ENCODE measurements at regions not wholly inside any gene's neighbourhood (a gene's known extent, or its start where the extent isn't known, plus 50 kb on each side); places are given as distances from the start of the nearest gene placed in this dataset.
"Not testable (repeated sequence)": the region's sequence is repeated elsewhere in the genome, so short reads cannot be mapped to it uniquely, and the experiment has no call there.

- FAIRE-seq; DNase-seq (ENCODE audit: insufficient read length, low spot score): not testable (repeated sequence)
Observed at GRCh38 chr4:30124621-30125020, 595.5 kb upstream of the PCDH7 start.

DNA sequence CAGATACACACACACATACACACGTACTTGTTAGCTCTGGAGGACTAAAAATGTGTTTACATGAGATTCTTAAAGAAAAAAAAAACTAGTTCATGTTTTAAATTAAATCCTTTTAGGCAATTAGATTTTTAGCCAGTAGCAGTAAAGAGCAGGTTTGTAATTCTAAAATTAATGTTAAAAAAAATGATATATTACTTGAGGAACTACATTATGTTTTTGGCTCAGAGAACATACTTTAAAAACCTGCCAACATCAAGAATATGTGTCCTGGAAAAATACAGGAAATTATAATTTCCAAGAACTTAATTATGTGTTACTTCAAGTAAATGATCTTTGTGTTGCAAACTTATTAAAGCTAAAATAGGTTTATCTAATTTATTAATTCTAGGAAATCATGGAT, 594.3 kb upstream of the PCDH7 start:
- FAIRE-seq (peak; percentile 33), DNase-seq (ENCODE audit: insufficient read length, low spot score) (no peak)

DNA sequence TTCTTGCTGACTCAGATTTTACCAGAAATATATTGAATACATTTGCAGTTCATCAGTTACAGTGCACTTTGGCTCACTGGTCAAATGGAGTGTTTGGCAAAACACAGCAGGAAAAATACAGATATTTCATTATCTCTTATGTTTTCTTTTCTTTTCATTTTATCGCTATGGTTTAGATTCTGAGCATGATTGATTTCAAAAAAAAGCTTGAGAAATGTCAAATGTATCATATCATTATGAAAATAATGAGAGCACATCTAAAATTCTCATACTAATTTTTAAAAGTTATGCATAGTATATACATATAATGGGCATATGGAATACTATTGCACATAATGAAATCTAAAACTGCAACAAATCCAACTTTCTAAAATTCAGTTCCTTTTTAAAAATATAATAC, 593.8 kb upstream of the PCDH7 start:
- DNase-seq (ENCODE audit: insufficient read length, low spot score): no peak

GRCh38 chr4:30148828-30149227, 571.3 kb upstream of the PCDH7 start:
- not testable (repeated sequence) for FAIRE-seq; DNase-seq (ENCODE audit: insufficient read length, low spot score)

More for the DNA sequence above, 593.8 kb upstream of the PCDH7 start:
- no peak for FAIRE-seq

- FAIRE-seq; DNase-seq (ENCODE audit: insufficient read length, low spot score): not testable (repeated sequence)
Observed at GRCh38 chr4:30149539-30149938, 570.6 kb upstream of the PCDH7 start.

DNA sequence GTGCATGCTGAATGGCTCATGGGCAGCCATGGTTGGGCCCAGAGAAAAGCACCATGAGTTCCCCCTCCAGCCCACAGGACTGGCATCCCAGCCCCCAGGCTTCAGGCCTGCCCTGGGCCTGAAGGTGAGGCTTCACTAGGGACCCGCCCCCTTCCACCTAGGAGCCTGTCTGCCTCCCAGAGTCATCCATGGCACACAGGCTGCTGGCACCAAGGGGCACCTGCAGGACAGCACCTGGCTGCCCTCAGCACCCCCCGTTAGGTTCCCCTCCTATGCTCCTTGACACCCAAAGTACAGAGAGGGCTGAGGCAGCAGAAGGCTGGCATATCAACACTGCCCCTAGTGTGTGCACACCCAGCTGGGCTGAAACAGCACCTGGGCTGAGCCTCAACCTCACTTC, 566.7 kb upstream of the PCDH7 start:
- DNase-seq (ENCODE audit: insufficient read length, low spot score) (no peak), FAIRE-seq (no peak)

DNA sequence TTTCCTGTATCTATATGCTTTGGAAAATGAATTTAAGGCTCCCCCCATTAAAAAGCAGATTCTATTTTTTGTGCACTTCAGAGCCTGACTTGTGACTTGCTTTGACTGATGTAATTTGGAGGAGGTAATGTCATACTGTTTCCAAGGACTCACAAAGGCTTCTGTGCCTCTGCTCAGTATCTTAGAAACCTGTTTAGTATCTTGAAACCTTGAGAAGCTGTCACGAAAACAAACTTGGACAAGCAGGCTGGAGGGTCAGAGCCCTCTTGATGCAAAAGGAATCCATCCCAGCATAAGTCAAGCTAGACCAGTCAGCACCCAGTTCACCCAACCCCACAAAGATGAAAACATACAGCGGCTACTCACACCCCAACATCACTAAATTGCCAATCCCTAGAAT, 560.0 kb upstream of the PCDH7 start:
- DNase-seq (ENCODE audit: insufficient read length, low spot score): no peak
- FAIRE-seq: no peak

DNA sequence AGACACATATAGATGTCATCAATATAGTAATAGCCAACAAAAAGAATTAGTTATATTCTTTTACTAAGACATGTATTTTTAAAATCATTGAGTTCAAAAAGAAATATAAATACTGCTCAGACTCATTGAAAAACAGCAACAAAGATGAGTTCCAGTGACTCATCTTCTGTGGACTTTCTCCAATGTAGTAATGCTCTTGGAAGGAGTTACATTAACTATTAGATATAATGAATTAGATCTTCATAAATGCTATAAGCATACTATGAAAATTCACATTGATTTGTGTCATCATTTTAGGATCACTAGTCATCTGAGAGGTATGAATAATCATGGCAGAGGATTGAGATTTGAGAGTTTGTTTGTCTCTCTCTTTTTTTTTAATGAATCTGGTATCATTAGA, 547.8 kb upstream of the PCDH7 start:
- DNase-seq (ENCODE audit: insufficient read length, low spot score) (no peak), FAIRE-seq (no peak)

GRCh38 chr4:30181512-30181911, 538.7 kb upstream of the PCDH7 start:
- FAIRE-seq (no peak), DNase-seq (ENCODE audit: insufficient read length, low spot score) (no peak)

DNA sequence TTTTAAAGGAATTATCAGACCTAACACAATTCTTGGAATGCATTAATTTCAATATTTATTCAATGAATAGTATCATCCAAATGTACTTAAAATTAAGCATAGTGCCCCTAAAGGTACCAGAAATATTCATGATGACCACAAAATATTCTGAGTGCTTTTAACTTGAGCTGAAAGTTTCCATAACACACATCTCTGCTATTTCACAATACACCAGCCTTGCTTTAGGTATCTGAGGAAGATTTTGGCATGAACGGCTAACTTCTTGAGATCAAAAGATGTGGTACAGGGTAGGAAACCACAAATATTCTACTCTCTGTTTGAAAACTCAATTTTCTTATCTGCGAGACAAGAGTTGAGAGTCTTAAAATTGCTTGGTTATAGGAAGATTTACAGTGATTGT, 538.3 kb upstream of the PCDH7 start:
- no peak for DNase-seq (ENCODE audit: insufficient read length, low spot score)
- no peak for FAIRE-seq

DNA sequence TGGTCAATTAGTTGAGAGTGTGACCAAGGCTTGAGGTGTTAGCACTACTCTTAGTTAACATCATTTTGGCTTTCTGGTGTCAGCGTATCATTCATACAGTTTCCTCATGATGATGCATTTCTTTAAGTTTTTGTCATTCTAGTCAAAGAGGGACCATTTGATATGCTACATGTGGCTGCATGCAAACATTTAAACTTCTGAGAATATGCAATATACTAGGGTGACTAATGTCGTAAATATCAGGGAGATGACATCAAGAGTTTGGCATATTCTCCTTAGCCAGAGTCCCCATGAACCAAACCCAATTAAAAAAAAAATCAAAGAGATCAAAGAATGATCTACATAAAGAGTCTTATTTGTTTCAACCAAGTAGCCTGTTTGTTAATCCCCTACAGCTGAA, 537.4 kb upstream of the PCDH7 start:
- no peak for FAIRE-seq
- DNase-seq (ENCODE audit: insufficient read length, low spot score): no peak

DNA sequence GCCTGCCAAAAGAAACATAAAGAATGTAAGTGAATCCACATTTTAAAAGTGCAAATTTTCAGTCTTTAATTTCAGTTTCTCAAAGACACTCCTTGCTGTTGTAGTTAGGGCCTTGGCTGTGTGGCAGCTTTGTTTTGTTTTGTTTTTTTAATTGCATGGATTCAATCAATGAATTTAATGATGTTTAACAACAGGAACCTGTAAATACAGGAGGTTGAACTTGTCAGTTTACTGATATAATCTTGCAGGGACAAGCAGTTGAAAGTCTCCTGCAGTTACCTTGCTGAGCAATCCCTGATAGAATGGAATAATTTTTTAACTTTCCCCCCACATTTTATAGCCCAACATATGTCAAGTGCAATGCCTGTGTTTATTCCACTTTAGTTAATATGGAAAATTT, 528.3 kb upstream of the PCDH7 start:
- FAIRE-seq (no peak), DNase-seq (ENCODE audit: insufficient read length, low spot score) (no peak)

GRCh38 chr4:30207389-30207788, 512.8 kb upstream of the PCDH7 start:
- FAIRE-seq: no peak
- no peak for DNase-seq (ENCODE audit: insufficient read length, low spot score)

GRCh38 chr4:30208731-30209435, 511.3 kb upstream of the PCDH7 start:
- no peak for FAIRE-seq

DNA sequence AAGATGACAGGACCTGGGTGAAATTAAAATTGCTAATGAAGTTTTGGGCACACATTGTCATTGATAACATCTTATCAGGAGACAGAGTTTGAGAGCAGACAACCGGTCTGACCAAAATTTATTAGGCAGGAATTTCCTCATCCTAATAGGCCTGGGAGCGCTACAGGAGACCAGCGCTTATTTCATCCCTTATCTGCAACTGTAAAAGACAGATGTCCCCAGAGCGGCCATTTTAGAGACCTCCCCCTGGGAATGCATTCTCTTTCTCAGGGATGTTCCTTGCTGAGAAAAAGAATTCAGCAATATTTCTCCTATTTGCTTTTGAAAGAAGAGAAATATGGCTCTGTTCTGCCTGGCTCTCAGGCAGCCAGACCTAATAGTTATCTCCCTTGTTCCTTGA, 504.2 kb upstream of the PCDH7 start:
- not testable (repeated sequence) for DNase-seq (ENCODE audit: insufficient read length, low spot score); FAIRE-seq

More at GRCh38 chr4:30208731-30209435, 511.3 kb upstream of the PCDH7 start:
- DNase-seq (ENCODE audit: insufficient read length, low spot score): no peak

- FAIRE-seq: no peak
- DNase-seq (ENCODE audit: insufficient read length, low spot score): no peak
Observed at GRCh38 chr4:30245140-30245539, 475.0 kb upstream of the PCDH7 start.

- DNase-seq (ENCODE audit: insufficient read length, low spot score) (no peak), FAIRE-seq (no peak)
Observed at GRCh38 chr4:30256116-30256832, 463.9 kb upstream of the PCDH7 start.

- no peak for FAIRE-seq
- DNase-seq (ENCODE audit: insufficient read length, low spot score): no peak
Observed at GRCh38 chr4:30258949-30259348, 461.2 kb upstream of the PCDH7 start.

- FAIRE-seq (no peak), DNase-seq (ENCODE audit: insufficient read length, low spot score) (no peak)
Observed at GRCh38 chr4:30262379-30262778, 457.8 kb upstream of the PCDH7 start.

GRCh38 chr4:30264465-30264864, 455.7 kb upstream of the PCDH7 start:
- no peak for FAIRE-seq
- no peak for DNase-seq (ENCODE audit: insufficient read length, low spot score)

DNA sequence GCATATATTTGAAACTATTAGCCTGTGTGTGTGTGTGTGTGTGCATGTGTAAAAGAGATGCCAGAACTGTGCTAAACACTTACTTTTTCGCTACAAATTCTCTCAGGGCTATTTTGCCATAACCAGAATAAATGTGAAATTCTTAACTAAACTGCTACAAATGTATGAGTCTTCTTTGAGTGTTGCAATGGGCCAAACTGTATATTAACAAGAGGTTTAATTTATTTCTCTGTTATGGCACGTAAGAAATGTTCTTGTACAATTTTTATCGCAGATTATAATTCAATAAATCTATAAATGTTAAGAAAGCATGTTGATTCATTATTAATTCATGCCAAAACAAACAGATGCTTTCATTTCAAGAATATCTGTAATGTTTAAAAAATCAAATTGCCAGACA, 454.5 kb upstream of the PCDH7 start:
- no peak for FAIRE-seq
- DNase-seq (ENCODE audit: insufficient read length, low spot score): no peak

DNA sequence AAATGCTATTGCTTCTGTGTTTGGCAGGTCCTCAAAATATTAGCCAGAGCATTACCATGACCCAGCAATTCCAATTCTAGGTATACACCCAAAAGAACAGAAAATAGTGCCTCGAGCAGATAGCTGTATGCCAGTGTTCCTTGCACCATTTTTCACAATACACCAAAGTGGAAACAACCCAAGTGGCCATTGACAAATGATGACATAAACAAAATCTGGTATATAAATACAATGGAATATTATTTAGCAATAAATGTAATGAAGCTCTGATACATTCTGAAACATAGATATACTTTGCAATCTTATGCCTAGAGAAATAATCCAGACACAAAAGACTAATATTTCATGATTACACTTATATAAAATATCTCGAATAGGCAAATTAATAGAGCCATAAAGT, 451.8 kb upstream of the PCDH7 start:
- DNase-seq (ENCODE audit: insufficient read length, low spot score) (no peak), FAIRE-seq (no peak)

All from GM19239 (cell line).